ENCODE measurements at regions not wholly inside any gene's neighbourhood (a gene's known extent, or its start where the extent isn't known, plus 50 kb on each side); places are given as distances from the start of the nearest gene placed in this dataset.
"Not testable (repeated sequence)": the region's sequence is repeated elsewhere in the genome, so short reads cannot be mapped to it uniquely, and the experiment has no call there.

DNA sequence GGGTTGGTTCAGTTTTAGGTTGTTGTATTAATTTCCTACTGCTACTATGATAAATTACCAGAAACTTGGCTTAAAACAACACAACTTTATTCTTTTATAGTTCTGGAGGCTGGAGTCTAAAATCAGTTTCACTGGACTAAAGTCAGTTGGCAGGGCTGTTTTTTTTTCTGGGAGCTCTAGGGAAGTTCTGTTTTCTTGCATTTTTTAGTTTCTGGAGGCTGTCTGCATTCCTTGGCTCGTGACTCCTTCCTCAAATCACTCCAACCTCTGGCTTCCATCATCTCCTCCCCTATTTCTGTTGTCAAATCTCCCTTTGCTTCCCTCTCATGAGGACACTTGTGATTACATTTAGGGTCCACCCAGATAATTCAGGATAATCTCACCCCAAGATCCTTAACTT lies 51.3 kb upstream of the SUB1 start:
- CTCF ChIA-PET = interaction anchor here (0.7 kb wide), 2 partner anchors 49 to 56 kb away, joined by 5 read pairs; no protein-coding TSS in a partner anchor
- POLR2A ChIA-PET = interaction anchor here (0.5 kb wide), 1 partner anchor 10 kb away, joined by 6 read pairs; no protein-coding TSS in a partner anchor
- Histone ChIP-seq H3K9me3 (ENCODE audit: control insufficient read depth, insufficient read depth, low read depth, low read length) (no peaks in the 10 kb centered on the region), H3K27ac (ENCODE audit: low read length) (no peak overlapping the region), H3K36me3 (ENCODE audit: control insufficient read depth, insufficient read depth, low read length) (no peaks in the 10 kb centered on the region), H3K27me3 (ENCODE audit: control insufficient read depth, insufficient read depth, low read length) (no peaks in the 10 kb centered on the region), H3K4me1 (ENCODE audit: control insufficient read depth, insufficient read depth, low read length) (peaks cover 3% of the 10 kb centered on the region; the same call in 1 of the 2 replicates), H3K4me3 (ENCODE audit: low read depth in 2 of 2, low read length in 2 of 2) (no peak overlapping the region)
- intact Hi-C loops (cut with micrococcal nuclease; ENCODE audit: unreplicated experiment) (no loop called here), in situ Hi-C loops (cut with HindIII; ENCODE audit: low pct_unique_long_range_greater_than_20kb, low sequenced_read_pairs) (no loop called here)
- no peak for DNase-seq (ENCODE audit: low read depth, low spot score)
- ATAC-seq = no peak
- TF ChIP-seq, protein P1, sequence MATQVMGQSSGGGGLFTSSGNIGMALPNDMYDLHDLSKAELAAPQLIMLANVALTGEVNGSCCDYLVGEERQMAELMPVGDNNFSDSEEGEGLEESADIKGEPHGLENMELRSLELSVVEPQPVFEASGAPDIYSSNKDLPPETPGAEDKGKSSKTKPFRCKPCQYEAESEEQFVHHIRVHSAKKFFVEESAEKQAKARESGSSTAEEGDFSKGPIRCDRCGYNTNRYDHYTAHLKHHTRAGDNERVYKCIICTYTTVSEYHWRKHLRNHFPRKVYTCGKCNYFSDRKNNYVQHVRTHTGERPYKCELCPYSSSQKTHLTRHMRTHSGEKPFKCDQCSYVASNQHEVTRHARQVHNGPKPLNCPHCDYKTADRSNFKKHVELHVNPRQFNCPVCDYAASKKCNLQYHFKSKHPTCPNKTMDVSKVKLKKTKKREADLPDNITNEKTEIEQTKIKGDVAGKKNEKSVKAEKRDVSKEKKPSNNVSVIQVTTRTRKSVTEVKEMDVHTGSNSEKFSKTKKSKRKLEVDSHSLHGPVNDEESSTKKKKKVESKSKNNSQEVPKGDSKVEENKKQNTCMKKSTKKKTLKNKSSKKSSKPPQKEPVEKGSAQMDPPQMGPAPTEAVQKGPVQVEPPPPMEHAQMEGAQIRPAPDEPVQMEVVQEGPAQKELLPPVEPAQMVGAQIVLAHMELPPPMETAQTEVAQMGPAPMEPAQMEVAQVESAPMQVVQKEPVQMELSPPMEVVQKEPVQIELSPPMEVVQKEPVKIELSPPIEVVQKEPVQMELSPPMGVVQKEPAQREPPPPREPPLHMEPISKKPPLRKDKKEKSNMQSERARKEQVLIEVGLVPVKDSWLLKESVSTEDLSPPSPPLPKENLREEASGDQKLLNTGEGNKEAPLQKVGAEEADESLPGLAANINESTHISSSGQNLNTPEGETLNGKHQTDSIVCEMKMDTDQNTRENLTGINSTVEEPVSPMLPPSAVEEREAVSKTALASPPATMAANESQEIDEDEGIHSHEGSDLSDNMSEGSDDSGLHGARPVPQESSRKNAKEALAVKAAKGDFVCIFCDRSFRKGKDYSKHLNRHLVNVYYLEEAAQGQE (IDR thresholded peaks at IDR 0.05; ENCODE audit: insufficient read depth in 1 of 2, low read depth in 2 of 2, low read length in 1 of 2) = no peak
- TF ChIP-seq TCF7L2 (IDR thresholded peaks at IDR 0.05; ENCODE audit: low read depth, low read length) = no peak
- BruUV-seq (replicated peaks) = no TSS peak

GRCh38 chr5:32531885-32532520 lies 53.4 kb upstream of the SUB1 start:
- TF ChIP-seq, protein P1 (IDR thresholded peaks at IDR 0.05; ENCODE audit: insufficient read depth in 1 of 2, low read depth in 2 of 2, low read length in 1 of 2) = no peak
- TF ChIP-seq CTCF (IDR thresholded peaks at IDR 0.05) (no peak), POLR2AphosphoS5 (IDR thresholded peaks at IDR 0.05; ENCODE audit: low read depth, low read length) (no peak), TCF7L2 (IDR thresholded peaks at IDR 0.05; ENCODE audit: low read depth, low read length) (0 out of 2 replicates have a peak, but pooled peaks have one; percentile 52)
- ATAC-seq (peak; percentile 85), DNase-seq (ENCODE audit: low read depth, low spot score) (peak; percentile 60)
- ChIA-PET CTCF (no interaction called here), POLR2A (no interaction called here)
- intact Hi-C loops (cut with micrococcal nuclease; ENCODE audit: unreplicated experiment) = no loop called here
- Histone ChIP-seq H3K4me3 (ENCODE audit: low read depth in 2 of 2, low read length in 2 of 2) (peak overlapping the region; percentile 19 to 58), H3K27ac (ENCODE audit: low read length) (peak overlapping the region; percentile 48; the same call in 1 of the 2 replicates), H3K27me3 (ENCODE audit: control insufficient read depth, insufficient read depth, low read length) (no peaks in the 10 kb centered on the region), H3K9me3 (ENCODE audit: control insufficient read depth, insufficient read depth, low read depth, low read length) (no peaks in the 10 kb centered on the region), H3K4me1 (ENCODE audit: control insufficient read depth, insufficient read depth, low read length) (peaks cover 3% of the 10 kb centered on the region; the same call in 1 of the 2 replicates), H3K36me3 (ENCODE audit: control insufficient read depth, insufficient read depth, low read length) (no peaks in the 10 kb centered on the region)
- in situ Hi-C loops (cut with HindIII; ENCODE audit: low pct_unique_long_range_greater_than_20kb, low sequenced_read_pairs) = no loop called here
- TSS peak; percentile 83 for BruUV-seq (replicated peaks)

DNA sequence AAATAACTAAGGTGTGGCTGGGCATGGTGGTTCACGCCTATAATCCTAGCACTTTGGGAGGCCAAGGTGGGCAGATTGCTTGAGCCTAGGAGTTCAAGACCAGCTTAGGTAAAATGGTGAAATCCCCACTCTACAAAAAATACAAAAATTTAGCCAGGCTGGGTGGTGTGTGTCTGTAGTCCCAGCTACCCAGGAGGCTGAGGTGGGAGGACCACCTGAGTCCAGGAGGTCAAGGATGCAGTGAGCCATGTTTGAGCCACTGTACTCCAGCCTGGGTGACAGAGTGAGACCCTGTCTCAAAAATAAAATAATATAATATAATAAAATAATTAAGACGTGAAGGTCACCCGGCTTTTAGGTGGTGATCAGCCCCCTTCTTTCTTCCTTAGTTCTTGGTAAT lies 58.0 kb upstream of the SUB1 start:
- ATAC-seq; H3K27me3 ChIP-seq (ENCODE audit: control insufficient read depth, insufficient read depth, low read length); H3K36me3 ChIP-seq (ENCODE audit: control insufficient read depth, insufficient read depth, low read length); CTCF ChIA-PET; H3K4me1 ChIP-seq (ENCODE audit: control insufficient read depth, insufficient read depth, low read length); DNase-seq (ENCODE audit: low read depth, low spot score); POLR2A ChIA-PET; BruUV-seq (replicated peaks); H3K4me3 ChIP-seq (ENCODE audit: low read depth in 2 of 2, low read length in 2 of 2); H3K27ac ChIP-seq (ENCODE audit: low read length); in situ Hi-C loops (cut with HindIII; ENCODE audit: low pct_unique_long_range_greater_than_20kb, low sequenced_read_pairs); intact Hi-C loops (cut with micrococcal nuclease; ENCODE audit: unreplicated experiment); H3K9me3 ChIP-seq (ENCODE audit: control insufficient read depth, insufficient read depth, low read depth, low read length): not testable (repeated sequence)
